ENCODE measurements at regions not wholly inside any gene's neighbourhood (a gene's known extent, or its start where the extent isn't known, plus 50 kb on each side); places are given as distances from the start of the nearest gene placed in this dataset.

DNA sequence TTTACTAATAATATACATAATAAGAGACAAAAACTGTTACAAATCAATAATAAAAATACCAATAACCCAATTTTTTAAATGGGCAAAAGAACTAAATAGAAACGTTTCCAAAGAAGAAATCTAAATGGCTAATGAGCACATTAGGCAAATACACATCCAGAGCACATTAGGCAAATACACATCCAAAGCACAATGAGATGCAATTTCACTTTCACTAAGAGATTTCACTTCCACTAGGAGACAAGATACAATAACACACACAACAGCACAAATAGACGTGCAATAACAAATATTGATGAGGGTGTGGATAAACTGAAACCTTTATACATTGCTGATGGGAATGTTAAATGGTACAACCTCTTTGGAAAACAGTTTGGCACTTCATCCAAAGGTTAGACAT is 250.7 kb downstream of the ARAP2 start:
- no peak for TF ChIP-seq CTCF (conservative IDR thresholded peaks at IDR 0.05; ENCODE audit: low read length)
- no peak for TF ChIP-seq EZH2phosphoT487 (IDR thresholded peaks at IDR 0.05; ENCODE audit: borderline replicate concordance, low read depth, low read length)
